NCI-H345 treated with DMSO at 0.1 percent for 48 hours (cell line): ENCODE measurements at regions not wholly inside any gene's neighbourhood (a gene's known extent, or its start where the extent isn't known, plus 50 kb on each side); places are given as distances from the start of the nearest gene placed in this dataset.

Source experiments
- DNase-seq: peaks from one replicate; lab custom pipeline; 2025; ENCODE audit not compliant: unreplicated experiment; lab: John Stamatoyannopoulos, UW

DNA sequence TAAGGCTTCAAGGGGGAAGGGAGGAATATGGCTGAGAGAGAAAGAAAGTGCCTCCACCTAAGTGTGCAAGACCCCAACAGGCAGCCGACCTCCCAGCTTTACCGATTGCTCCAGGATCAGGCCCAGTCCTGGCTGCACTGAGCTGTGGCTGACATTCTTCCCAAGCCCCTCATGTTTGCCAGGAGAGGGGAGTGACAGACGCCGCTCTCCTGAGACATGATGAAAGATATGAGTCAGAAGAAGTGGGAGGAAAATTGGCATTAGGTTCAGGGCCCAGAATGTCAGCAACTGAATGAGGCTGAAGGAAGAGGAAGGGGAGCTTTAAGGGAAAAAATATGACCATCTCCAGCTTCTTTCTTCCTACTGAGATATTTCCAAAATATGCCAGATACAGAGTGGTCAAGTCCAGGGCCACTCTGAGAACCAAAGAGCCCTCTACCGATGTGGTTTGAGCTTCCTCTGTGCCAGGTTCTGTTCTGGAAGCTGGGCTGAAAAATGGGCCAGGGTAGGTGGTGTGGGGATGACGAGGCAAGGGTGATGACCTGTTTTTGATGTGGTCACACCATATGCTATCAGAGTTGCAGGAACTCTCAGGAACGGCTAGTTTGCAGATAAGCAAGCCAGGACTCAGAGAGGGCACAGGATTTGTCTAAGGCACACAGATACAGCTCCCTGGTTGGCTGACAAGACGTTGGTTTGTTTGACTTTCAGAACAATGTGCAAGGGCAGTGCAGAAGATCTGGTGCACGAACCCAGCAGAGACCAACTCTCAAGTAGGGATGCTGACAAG lies 176.7 kb downstream of the SOX9 start:
- no peak for DNase-seq

GRCh38 chr17:72299100-72299499 lies 178.3 kb downstream of the SOX9 start:
- DNase-seq, result no peak

- DNase-seq, result no peak
Observed at GRCh38 chr17:72299592-72299991, 178.8 kb downstream of the SOX9 start.

GRCh38 chr17:72301887-72302286 lies 181.1 kb downstream of the SOX9 start:
- no peak for DNase-seq

GRCh38 chr17:72302735-72303134 lies 181.9 kb downstream of the SOX9 start:
- no peak for DNase-seq

DNA sequence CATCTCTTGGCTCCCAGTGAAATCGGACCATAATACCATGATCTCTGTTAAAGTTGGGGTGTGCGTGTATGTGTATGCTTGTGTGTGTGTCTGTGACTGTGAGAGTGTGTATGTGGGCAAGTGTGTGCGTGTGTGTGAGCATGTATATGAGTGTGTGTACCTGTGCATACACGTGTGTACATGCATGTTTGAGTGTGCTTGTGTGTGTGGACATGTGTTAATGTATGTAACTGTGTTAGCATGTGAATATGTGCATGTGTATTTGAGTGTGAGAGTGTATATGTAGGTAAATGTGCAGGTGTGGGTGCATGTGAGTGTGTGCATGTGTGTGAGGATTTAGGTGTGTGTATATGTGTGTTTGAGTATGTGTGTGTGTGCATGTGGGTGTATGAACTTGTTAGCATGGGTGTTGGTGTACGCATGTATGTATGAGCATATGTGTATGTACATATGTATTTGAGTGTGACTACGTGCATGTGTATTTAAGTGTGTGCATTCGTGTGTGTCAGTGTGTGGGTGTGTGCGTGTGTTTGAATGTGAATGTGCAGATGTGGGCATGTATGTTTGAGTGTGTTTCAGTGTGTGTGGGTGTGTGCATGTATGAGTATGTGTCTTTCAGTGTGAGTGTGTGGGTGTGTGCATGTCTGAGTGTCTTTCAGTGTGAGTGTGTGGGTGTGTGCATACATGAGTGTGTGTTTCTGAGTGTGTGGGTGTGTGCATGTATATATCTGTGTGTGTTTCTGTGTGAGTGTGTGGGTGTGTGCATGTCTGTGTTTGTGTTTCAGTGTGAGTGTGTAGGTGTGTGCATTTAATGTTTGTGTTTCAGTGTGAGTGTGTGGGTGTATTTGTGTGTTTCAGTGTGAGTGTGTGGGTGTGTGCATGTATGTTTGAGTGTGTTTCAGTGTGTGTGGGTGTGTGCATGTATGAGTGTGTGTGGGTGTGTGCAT lies 183.2 kb downstream of the SOX9 start:
- DNase-seq, result no peak

GRCh38 chr17:72304859-72305258 lies 184.0 kb downstream of the SOX9 start:
- DNase-seq, result no peak

- no peak for DNase-seq
Observed at GRCh38 chr17:72305472-72305871, 184.7 kb downstream of the SOX9 start.

DNA sequence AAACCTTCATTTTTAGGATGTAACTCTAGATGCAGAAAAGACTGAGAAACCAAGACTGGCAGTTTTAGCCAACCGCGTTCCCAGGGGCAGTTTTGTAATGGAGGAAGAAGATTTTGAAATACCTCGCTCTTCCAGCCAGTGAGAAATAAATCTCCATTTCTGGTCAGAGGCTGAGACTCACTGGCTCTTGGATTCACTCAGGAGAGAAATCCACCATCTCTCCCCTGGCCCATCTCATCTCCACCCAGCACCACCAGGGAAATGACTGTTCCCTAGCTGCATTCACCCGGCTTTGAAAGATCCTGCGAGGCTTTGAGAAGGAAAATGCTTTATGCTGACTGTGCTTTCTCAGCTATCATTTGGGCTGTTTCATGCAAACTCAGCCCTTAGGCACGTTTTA lies 185.2 kb downstream of the SOX9 start:
- no peak for DNase-seq

- DNase-seq, result no peak
Observed at GRCh38 chr17:72307836-72308235, 187.0 kb downstream of the SOX9 start.

GRCh38 chr17:72308744-72309385 lies 188.0 kb downstream of the SOX9 start:
- DNase-seq, result no peak

- DNase-seq, result no peak
Observed at GRCh38 chr17:72311004-72311403, 190.2 kb downstream of the SOX9 start.

DNA sequence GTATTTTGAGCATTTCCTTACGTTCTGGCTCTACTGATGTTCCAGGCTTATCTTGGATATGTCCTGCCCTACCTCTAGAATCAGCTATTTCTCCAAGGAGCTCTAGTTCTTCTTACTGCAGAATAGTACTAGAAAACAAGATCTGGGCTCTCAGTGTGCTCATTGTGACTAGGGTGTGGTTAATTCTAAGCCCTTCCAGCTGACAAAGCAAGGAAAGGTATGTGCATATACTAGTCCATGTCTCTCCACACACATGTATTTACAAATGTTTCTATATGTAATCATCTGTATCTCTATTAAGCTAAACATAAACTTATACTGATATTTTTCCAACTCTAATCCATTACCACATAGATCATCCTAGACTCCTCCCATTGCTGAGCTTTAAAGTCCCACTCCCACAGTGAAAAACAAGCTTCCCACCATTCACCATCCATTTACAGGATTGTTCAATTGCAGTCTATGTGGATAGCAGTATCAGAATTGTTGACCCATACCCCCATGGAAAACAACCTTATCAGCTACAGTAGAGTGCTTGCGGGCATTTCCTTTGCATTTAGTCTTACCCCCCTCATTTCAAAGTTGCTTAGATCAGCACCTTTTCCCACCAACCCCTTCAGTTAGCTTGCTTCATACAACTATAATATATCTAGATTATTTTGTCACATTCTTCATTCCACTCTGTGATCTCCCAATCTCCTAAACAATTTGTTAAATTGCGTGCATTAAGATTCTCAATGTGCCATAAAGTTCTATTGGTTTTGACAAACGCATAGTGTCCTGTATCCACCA lies 194.5 kb downstream of the SOX9 start:
- DNase-seq, result no peak

GRCh38 chr17:72318131-72318530 lies 197.3 kb downstream of the SOX9 start:
- no peak for DNase-seq

GRCh38 chr17:72321896-72322295 lies 201.1 kb downstream of the SOX9 start:
- no peak for DNase-seq

DNA sequence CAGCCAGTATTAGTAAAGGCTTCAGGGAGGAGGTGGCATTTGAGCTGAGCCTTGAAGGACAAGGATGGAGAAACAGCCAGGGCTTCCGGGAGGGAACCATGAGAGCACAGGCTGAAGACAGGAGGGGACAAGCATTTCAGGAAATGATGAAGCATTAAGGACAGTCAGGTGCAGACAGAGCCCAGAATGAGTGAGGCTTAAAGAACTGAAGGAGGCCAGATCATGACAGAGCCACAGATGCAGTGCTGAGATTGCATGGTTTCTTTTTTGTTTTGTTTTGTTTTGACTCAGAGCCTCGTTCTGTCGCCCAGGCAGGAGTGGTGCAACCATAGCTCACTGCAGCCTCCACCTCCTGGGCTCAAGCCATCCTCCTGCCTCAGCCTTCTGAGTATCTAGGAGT lies 211.5 kb downstream of the SOX9 start:
- DNase-seq, result no peak

- DNase-seq, result no peak
Observed at GRCh38 chr17:72333570-72333969, 212.8 kb downstream of the SOX9 start.

- DNase-seq, result no peak
Observed at GRCh38 chr17:72334205-72334604, 213.4 kb downstream of the SOX9 start.

DNA sequence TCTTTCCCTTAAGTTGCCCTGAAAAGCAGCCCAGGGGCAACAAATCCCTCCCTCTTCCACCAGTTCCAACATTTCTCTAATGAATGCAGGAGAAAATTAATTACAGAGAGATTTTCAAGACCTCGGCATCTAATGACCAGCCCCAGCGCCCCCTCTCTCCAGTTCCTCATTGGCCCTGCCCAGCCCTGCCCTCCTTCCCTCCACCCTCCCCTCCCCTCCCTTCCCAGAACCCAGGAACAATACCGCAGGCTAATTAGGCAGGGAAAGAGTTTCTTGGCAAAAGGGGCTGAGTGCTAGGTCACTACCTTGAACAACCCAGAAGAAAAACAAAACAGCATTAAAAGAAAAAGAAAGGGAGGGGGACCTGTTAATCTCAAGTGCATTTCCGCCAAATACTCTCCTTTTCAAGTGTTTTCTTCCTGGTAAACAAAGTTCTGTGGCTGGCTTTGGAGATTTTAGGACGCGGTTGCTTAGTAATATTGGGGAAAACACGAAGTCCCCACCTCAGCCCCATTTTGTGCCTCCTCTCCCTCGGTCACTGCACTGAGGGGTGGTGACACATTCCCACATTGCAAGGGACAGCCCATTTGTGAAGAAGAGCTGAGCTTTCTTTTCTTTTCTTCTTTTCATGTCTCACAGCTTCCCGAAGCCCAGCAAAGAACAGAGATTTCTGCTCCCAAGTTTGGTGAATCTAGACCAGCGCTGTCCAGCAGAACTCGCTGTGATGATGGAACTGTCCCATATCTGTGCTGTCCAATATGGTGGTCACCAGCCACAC lies 215.4 kb downstream of the SOX9 start:
- no peak for DNase-seq

DNA sequence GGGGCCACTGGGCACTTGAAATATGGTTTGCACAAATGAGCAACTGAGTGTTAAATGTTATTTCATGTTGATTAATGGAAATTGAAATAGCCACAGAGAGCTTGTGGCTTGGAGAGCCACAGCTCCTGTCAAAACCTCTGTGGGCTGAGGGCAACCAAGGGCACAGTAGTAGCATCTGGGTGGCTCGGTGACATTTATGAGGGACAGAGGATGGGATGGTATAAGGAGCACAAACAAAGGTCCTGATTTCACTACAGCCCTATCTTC lies 215.9 kb downstream of the SOX9 start:
- DNase-seq, result no peak
